RCC 7860 (cell line): ENCODE measurements at regions not wholly inside any gene's neighbourhood (a gene's known extent, or its start where the extent isn't known, plus 50 kb on each side); places are given as distances from the start of the nearest gene placed in this dataset.

Experiments used
- DNase-seq: peaks from one replicate; pipeline ENCODE4 v3.0.0-alpha.2; 2015; ENCODE audit warnings: low spot score
- FAIRE-seq: peaks from 2 replicates; lab custom pipeline; 2012; peaks lifted over from hg19 to GRCh38; lab: Jason Lieb, UNC

GRCh38 chr15:70433586-70434324, 329.6 kb downstream of the UACA start:
- FAIRE-seq (no peak), DNase-seq (no peak)

GRCh38 chr15:70432924-70433495, 330.3 kb downstream of the UACA start:
- no peak for DNase-seq
- no peak for FAIRE-seq

GRCh38 chr15:70431854-70432253, 331.5 kb downstream of the UACA start:
- no peak for DNase-seq
- no peak for FAIRE-seq

GRCh38 chr15:70430069-70430468, 332.4 kb upstream of the TLE3 start:
- FAIRE-seq (no peak), DNase-seq (peak; percentile 10)

GRCh38 chr15:70429056-70429722, 331.5 kb upstream of the TLE3 start:
- FAIRE-seq (no peak), DNase-seq (no peak)

- DNase-seq, result no peak
- no peak for FAIRE-seq
These were observed 330.6 kb upstream of the TLE3 start for GRCh38 chr15:70428211-70428822.

GRCh38 chr15:70427167-70428120, 329.7 kb upstream of the TLE3 start:
- no peak for DNase-seq
- no peak for FAIRE-seq

- FAIRE-seq, result no peak
- no peak for DNase-seq
These were observed 328.5 kb upstream of the TLE3 start for GRCh38 chr15:70426096-70426821.

GRCh38 chr15:70424937-70425411, 327.3 kb upstream of the TLE3 start:
- FAIRE-seq, result no peak
- no peak for DNase-seq

- FAIRE-seq (no peak), DNase-seq (no peak)
These were observed 325.6 kb upstream of the TLE3 start for GRCh38 chr15:70423267-70423666.

- FAIRE-seq, result no peak
These were observed 324.6 kb upstream of the TLE3 start for GRCh38 chr15:70422342-70422741.

GRCh38 chr15:70420948-70421482, 323.3 kb upstream of the TLE3 start:
- DNase-seq (no peak), FAIRE-seq (no peak)

More at GRCh38 chr15:70422342-70422741, 324.6 kb upstream of the TLE3 start:
- DNase-seq, result no peak

GRCh38 chr15:70420086-70420947, 322.6 kb upstream of the TLE3 start:
- FAIRE-seq (no peak), DNase-seq (no peak)

- DNase-seq (no peak), FAIRE-seq (no peak)
These were observed 321.2 kb upstream of the TLE3 start for GRCh38 chr15:70418943-70419342.

GRCh38 chr15:70417535-70417934, 319.8 kb upstream of the TLE3 start:
- FAIRE-seq, result no peak
- DNase-seq, result no peak

- FAIRE-seq, result no peak
These were observed 319.1 kb upstream of the TLE3 start for GRCh38 chr15:70416829-70417228.

GRCh38 chr15:70415398-70415797, 317.7 kb upstream of the TLE3 start:
- FAIRE-seq, result no peak
- DNase-seq, result no peak

More at GRCh38 chr15:70416829-70417228, 319.1 kb upstream of the TLE3 start:
- no peak for DNase-seq

- FAIRE-seq (no peak), DNase-seq (no peak)
These were observed 316.9 kb upstream of the TLE3 start for GRCh38 chr15:70414626-70415025.
